CD14-positive monocyte (primary cell): ENCODE measurements at regions not wholly inside any gene's neighbourhood (a gene's known extent, or its start where the extent isn't known, plus 50 kb on each side); places are given as distances from the start of the nearest gene placed in this dataset.

ENCODE experiments used
- DNase-seq, 3 donors: peaks; one replicate each; pipeline ENCODE4 v3.0.0-alpha.2; 2011 to 2022
- H2AFZ ChIP-seq: 2 replicates; pipeline ENCODE4 v1.6.0; 2012; ENCODE audit warnings: mild to moderate bottlenecking, low read depth, low read length, inconsistent platforms; ENCODE audit not compliant: insufficient read depth, poor library complexity, severe bottlenecking
- H3K27ac ChIP-seq, 2 donors: 1 replicate in 1 of 2; 2 replicates in 1 of 2; pipeline ENCODE4 v1.5.1; 2012 to 2013; ENCODE audit warnings: low read length in 2 of 2, control low read depth in 1 of 2, inconsistent platforms in 1 of 2, low read depth in 1 of 2, mild to moderate bottlenecking in 1 of 2
- H3K27me3 ChIP-seq, 2 donors: one replicate each; pipeline versions ENCODE4 v1.6.0 to v1.6.1; 2011 to 2013; ENCODE audit warnings: low read length in 2 of 2; ENCODE audit not compliant: control insufficient read depth in 2 of 2, insufficient read depth in 2 of 2
- H3K36me3 ChIP-seq, 2 donors: replicated peaks in 1 of 2; 1 replicate in 1 of 2; 2 replicates in 1 of 2; pipeline versions ENCODE4 v1.5.1 to v1.6.1; 2012 to 2013; ENCODE audit warnings: low read length in 2 of 2, control low read depth in 1 of 2, inconsistent platforms in 1 of 2, mild to moderate bottlenecking in 1 of 2; ENCODE audit not compliant: insufficient read depth in 2 of 2, control insufficient read depth in 1 of 2
- H3K4me1 ChIP-seq, 2 donors: 1 replicate in 1 of 2; 2 replicates in 1 of 2; pipeline versions ENCODE4 v1.5.1 to v1.6.1; 2012 to 2013; ENCODE audit warnings: low read length in 2 of 2, control low read depth in 1 of 2, inconsistent platforms in 1 of 2, mild to moderate bottlenecking in 1 of 2, moderate library complexity in 1 of 2; ENCODE audit not compliant: insufficient read depth in 2 of 2, control insufficient read depth in 1 of 2
- H3K4me2 ChIP-seq: replicated peaks from 2 replicates; pipeline ENCODE3; 2012; ENCODE audit warnings: low read length, moderate library complexity, mild to moderate bottlenecking; ENCODE audit not compliant: poor library complexity, severe bottlenecking; ENCODE audit errors: extremely low read depth
- H3K4me3 ChIP-seq, 3 experiments: fragments of 200-600 bp in 1 of 3; sonication (generic) in 1 of 3; replicated peaks in 1 of 3; 1 replicate in 2 of 3; 2 replicates in 1 of 3; pipeline ENCODE4 v1.5.1; 2011 to 2013; ENCODE audit warnings: low read length in 3 of 3, mild to moderate bottlenecking in 3 of 3, control low read depth in 2 of 3, low read depth in 2 of 3, inconsistent platforms in 1 of 3, moderate library complexity in 1 of 3
- H3K79me2 ChIP-seq: 2 replicates; pipeline ENCODE4 v1.6.0; 2012; ENCODE audit warnings: mild to moderate bottlenecking, control low read depth, inconsistent platforms, low read length, moderate library complexity; ENCODE audit not compliant: insufficient read depth
- H3K9ac ChIP-seq: 2 replicates; pipeline ENCODE4 v1.6.0; 2017; ENCODE audit warnings: low read length, mild to moderate bottlenecking; ENCODE audit not compliant: insufficient read depth, poor library complexity, severe bottlenecking
- H3K9me3 ChIP-seq, 2 donors: replicated peaks in 1 of 2; 1 replicate in 1 of 2; 2 replicates in 1 of 2; pipeline versions ENCODE4 v1.5.1 to v1.6.1; 2012 to 2013; ENCODE audit warnings: low read length in 2 of 2, control low read depth in 1 of 2; ENCODE audit not compliant: control insufficient read depth in 1 of 2, insufficient read depth in 1 of 2
- H4K20me1 ChIP-seq: 2 replicates; pipeline ENCODE4 v1.6.0; 2012; ENCODE audit warnings: mild to moderate bottlenecking, low read length, control low read depth, moderate library complexity; ENCODE audit not compliant: insufficient read depth
- H3K27ac Mint-ChIP-seq, 7 donors: one replicate each; pipeline ENCODE4 v1.8.0; 2020; ENCODE audit warnings: mild to moderate bottlenecking in 7 of 7, mixed read lengths in 7 of 7, moderate library complexity in 6 of 7, inconsistent platforms in 2 of 7
- H3K27me3 Mint-ChIP-seq, 3 donors: one replicate each; pipeline ENCODE4 v1.8.0; 2021 to 2022; ENCODE audit warnings: low read depth in 3 of 3, mild to moderate bottlenecking in 3 of 3, mixed read lengths in 3 of 3, moderate library complexity in 3 of 3, inconsistent platforms in 1 of 3
- H3K36me3 Mint-ChIP-seq, 2 donors: one replicate each; pipeline ENCODE4 v1.8.0; 2020; ENCODE audit warnings: mixed read lengths in 2 of 2, inconsistent platforms in 1 of 2, mild to moderate bottlenecking in 1 of 2
- H3K4me1 Mint-ChIP-seq: one replicate; pipeline ENCODE4 v1.8.0; 2020; ENCODE audit warnings: mild to moderate bottlenecking, mixed read lengths
- H3K4me3 Mint-ChIP-seq, 2 donors: one replicate each; pipeline ENCODE4 v1.8.0; 2020; ENCODE audit warnings: mild to moderate bottlenecking in 2 of 2, mixed read lengths in 2 of 2, moderate library complexity in 1 of 2
- H3K9me3 Mint-ChIP-seq, 7 donors: one replicate each; pipeline ENCODE4 v1.8.0; 2020 to 2022; ENCODE audit warnings: mixed read lengths in 7 of 7, mild to moderate bottlenecking in 6 of 7, moderate library complexity in 6 of 7, inconsistent platforms in 2 of 7
- CTCF ChIP-seq: fragments of 200-600 bp; IDR thresholded peaks from one replicate; pipeline ENCODE4 v1.8.0; 2022; ENCODE audit warnings: antibody characterized with exemption, mild to moderate bottlenecking
- WGBS: methylation state at CpG from one replicate; pipeline ENCODE4 v1.1.5; 2013; ENCODE audit warnings: missing lambda C conversion rate; ENCODE audit not compliant: insufficient coverage; 5-methylcytosine and 5-hydroxymethylcytosine counted together
- intact Hi-C, 2 donors: fragments of 100-400 bp; cut with micrococcal nuclease; formaldehyde crosslinking; loops; one replicate each; pipeline versions ENCODE4 v1.15.0 to v1.15.1; 2023

- no peaks in the 10 kb centered on the region for H3K4me1 Mint-ChIP-seq
- no peak overlapping the region for H3K4me3 Mint-ChIP-seq
- TF ChIP-seq CTCF = no peak
- H3K4me1 ChIP-seq = no peaks in the 10 kb centered on the region
- H3K36me3 Mint-ChIP-seq = no peaks in the 10 kb centered on the region
- H3K27me3 Mint-ChIP-seq = peaks cover 4 to 6% (median 6%) of the 10 kb centered on the region in 3 donors
- no peak for DNase-seq
- H3K79me2 ChIP-seq = no peaks in the 10 kb centered on the region
- peaks cover 7 to 18% of the 10 kb centered on the region in 2 donors for H3K9me3 ChIP-seq
- peaks cover 7 to 42% (median 17%) of the 10 kb centered on the region in 7 donors for H3K9me3 Mint-ChIP-seq
- H2AFZ ChIP-seq = no peak overlapping the region
- no peak overlapping the region for H3K4me3 ChIP-seq
- no CpG with 5 or more reads among the region's 4 CpGs for WGBS
- H3K27ac Mint-ChIP-seq = no peak overlapping the region
- intact Hi-C loops = no loop called here
- no peak overlapping the region for H3K27ac ChIP-seq
- no peaks in the 10 kb centered on the region for H3K36me3 ChIP-seq
- no peaks in the 10 kb centered on the region for H4K20me1 ChIP-seq
- H3K4me2 ChIP-seq = no peak overlapping the region
- no peak overlapping the region for H3K9ac ChIP-seq
- H3K27me3 ChIP-seq = no peaks in the 10 kb centered on the region
Measured at GRCh38 chr16:87150681-87151280, 166.4 kb downstream of the C16orf95 start.

- H3K36me3 ChIP-seq = no peaks in the 10 kb centered on the region
- 91% methylated on average over 19 of the region's 19 CpGs for WGBS
- H3K27ac Mint-ChIP-seq = no peak overlapping the region
Measured at GRCh38 chr16:87152221-87152755, 164.9 kb downstream of the C16orf95 start.

More at GRCh38 chr16:87152221-87152755, 164.9 kb downstream of the C16orf95 start:
- Mint-ChIP-seq H3K4me1 (no peaks in the 10 kb centered on the region), H3K9me3 (peaks cover 4 to 36% (median 14%) of the 10 kb centered on the region in 7 donors), H3K36me3 (no peaks in the 10 kb centered on the region), H3K27me3 (peaks cover 0 to 4% (median 4%) of the 10 kb centered on the region in 3 donors), H3K4me3 (no peak overlapping the region)
- no peak overlapping the region for H2AFZ ChIP-seq
- no peak overlapping the region for H3K4me3 ChIP-seq
- no peak overlapping the region for H3K27ac ChIP-seq
- H4K20me1 ChIP-seq = no peaks in the 10 kb centered on the region
- H3K9ac ChIP-seq = no peak overlapping the region
- TF ChIP-seq CTCF = no peak
- no peak overlapping the region for H3K4me2 ChIP-seq
- intact Hi-C loops = no loop called here
- H3K79me2 ChIP-seq = no peaks in the 10 kb centered on the region
- H3K9me3 ChIP-seq = peaks cover 7 to 12% of the 10 kb centered on the region in 2 donors
- no peaks in the 10 kb centered on the region for H3K27me3 ChIP-seq
- no peak for DNase-seq
- no peaks in the 10 kb centered on the region for H3K4me1 ChIP-seq
